ENCODE measurements at regions not wholly inside any gene's neighbourhood (a gene's known extent, or its start where the extent isn't known, plus 50 kb on each side); places are given as distances from the start of the nearest gene placed in this dataset.

- POLR2A ChIA-PET = no interaction called here
- CTCF ChIA-PET = no interaction called here
Measured at GRCh38 chr13:40438022-40438680, 228.3 kb downstream of the FOXO1 start.

GRCh38 chr13:40438999-40439797 is 227.2 kb downstream of the FOXO1 start:
- ChIA-PET CTCF (no interaction called here), POLR2A (no interaction called here)

GRCh38 chr13:40439928-40440327 is 226.5 kb downstream of the FOXO1 start:
- POLR2A ChIA-PET = no interaction called here
- CTCF ChIA-PET = no interaction called here

- CTCF ChIA-PET = no interaction called here
Measured at GRCh38 chr13:40440990-40441820, 225.2 kb downstream of the FOXO1 start.

GRCh38 chr13:40442231-40442630 is 224.2 kb downstream of the FOXO1 start:
- POLR2A ChIA-PET = no interaction called here
- CTCF ChIA-PET = no interaction called here

More at GRCh38 chr13:40440990-40441820, 225.2 kb downstream of the FOXO1 start:
- POLR2A ChIA-PET = no interaction called here

- POLR2A ChIA-PET = no interaction called here
Measured at GRCh38 chr13:40442826-40443225, 223.6 kb downstream of the FOXO1 start.

GRCh38 chr13:40444241-40444640 is 222.2 kb downstream of the FOXO1 start:
- CTCF ChIA-PET = no interaction called here
- POLR2A ChIA-PET = no interaction called here

More at GRCh38 chr13:40442826-40443225, 223.6 kb downstream of the FOXO1 start:
- CTCF ChIA-PET = no interaction called here

GRCh38 chr13:40445557-40445990 is 220.9 kb downstream of the FOXO1 start:
- CTCF ChIA-PET = no interaction called here
- POLR2A ChIA-PET = no interaction called here

- CTCF ChIA-PET = interaction anchor here (0.7 kb wide), 1 partner anchor 687 kb away, joined by 3 read pairs; no protein-coding TSS in a partner anchor
- POLR2A ChIA-PET = no interaction called here
Measured at GRCh38 chr13:40446365-40446764, 220.1 kb downstream of the FOXO1 start.

- POLR2A ChIA-PET = interaction anchor here (0.6 kb wide), 1 partner anchor 281 kb away, joined by 3 read pairs; no protein-coding TSS in a partner anchor
- CTCF ChIA-PET = no interaction called here
Measured at GRCh38 chr13:40447857-40448256, 218.6 kb downstream of the FOXO1 start.

GRCh38 chr13:40452038-40452666 is 214.3 kb downstream of the FOXO1 start:
- ChIA-PET CTCF (no interaction called here), POLR2A (no interaction called here)

GRCh38 chr13:40452741-40453334 is 213.6 kb downstream of the FOXO1 start:
- CTCF ChIA-PET = no interaction called here
- POLR2A ChIA-PET = no interaction called here

GRCh38 chr13:40453351-40454021 is 213.0 kb downstream of the FOXO1 start:
- ChIA-PET CTCF (no interaction called here), POLR2A (no interaction called here)

- POLR2A ChIA-PET = no interaction called here
- CTCF ChIA-PET = no interaction called here
Measured at GRCh38 chr13:40456397-40456953, 210.0 kb downstream of the FOXO1 start.

- ChIA-PET POLR2A (no interaction called here), CTCF (interaction anchor here (0.9 kb wide), 1 partner anchor 680 kb away, joined by 3 read pairs; no protein-coding TSS in a partner anchor)
Measured at GRCh38 chr13:40456979-40457553, 209.4 kb downstream of the FOXO1 start.

GRCh38 chr13:40457929-40458719 is 208.3 kb downstream of the FOXO1 start:
- ChIA-PET CTCF (interaction anchor here (0.9 kb wide), 1 partner anchor 681 kb away, joined by 3 read pairs; no protein-coding TSS in a partner anchor), POLR2A (no interaction called here)

GRCh38 chr13:40458720-40458990 is 207.8 kb downstream of the FOXO1 start:
- CTCF ChIA-PET = no interaction called here

GRCh38 chr13:40460116-40460515 is 206.3 kb downstream of the FOXO1 start:
- POLR2A ChIA-PET = no interaction called here
- CTCF ChIA-PET = no interaction called here

More at GRCh38 chr13:40458720-40458990, 207.8 kb downstream of the FOXO1 start:
- POLR2A ChIA-PET = no interaction called here
